ELR (cell line): ENCODE measurements at regions not wholly inside any gene's neighbourhood (a gene's known extent, or its start where the extent isn't known, plus 50 kb on each side); places are given as distances from the start of the nearest gene placed in this dataset.

ENCODE experiments used
- DNase-seq: peaks from one replicate; pipeline ENCODE4 v3.0.0-alpha.2; 2015; ENCODE audit warnings: low read depth

DNA sequence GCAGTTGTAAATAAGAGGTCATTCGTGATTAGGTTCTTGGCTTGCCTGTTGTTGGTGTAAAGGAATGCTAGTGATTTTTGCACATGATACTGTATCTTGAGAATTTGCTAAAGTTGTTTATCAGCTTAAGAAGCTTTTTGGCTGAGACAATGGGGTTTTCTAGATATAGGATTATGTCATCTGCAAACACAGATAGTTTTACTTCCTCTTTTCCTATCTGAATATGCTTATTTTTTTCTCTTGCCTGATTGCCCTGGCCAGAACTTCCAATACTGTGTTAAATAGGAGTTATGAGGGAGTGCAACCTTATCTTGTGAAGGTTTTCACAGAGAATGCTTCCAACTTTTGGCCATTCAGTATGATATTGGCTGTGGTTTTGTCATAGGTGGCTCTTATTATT lies 576.1 kb upstream of the RGS18 start:
- DNase-seq, result no peak

DNA sequence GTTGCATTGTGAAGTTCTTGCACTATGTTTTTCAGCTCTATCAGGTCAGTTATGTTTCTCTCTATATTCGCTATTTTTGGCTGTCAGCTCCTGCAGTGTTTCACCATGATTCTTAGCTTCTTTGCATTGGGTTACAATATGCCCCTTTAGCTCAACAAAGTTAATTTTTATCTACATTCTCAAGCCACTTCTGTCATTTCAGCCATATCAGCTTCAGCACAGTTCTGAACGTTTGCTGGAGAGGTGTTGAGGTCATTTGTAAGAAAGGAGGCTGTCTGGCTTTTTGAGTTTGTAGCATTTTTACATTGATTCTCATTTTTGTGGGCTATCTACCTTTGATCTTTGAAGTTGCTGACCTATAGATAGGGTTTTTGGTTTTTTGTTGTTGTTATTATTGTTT lies 573.2 kb upstream of the RGS18 start:
- no peak for DNase-seq

DNA sequence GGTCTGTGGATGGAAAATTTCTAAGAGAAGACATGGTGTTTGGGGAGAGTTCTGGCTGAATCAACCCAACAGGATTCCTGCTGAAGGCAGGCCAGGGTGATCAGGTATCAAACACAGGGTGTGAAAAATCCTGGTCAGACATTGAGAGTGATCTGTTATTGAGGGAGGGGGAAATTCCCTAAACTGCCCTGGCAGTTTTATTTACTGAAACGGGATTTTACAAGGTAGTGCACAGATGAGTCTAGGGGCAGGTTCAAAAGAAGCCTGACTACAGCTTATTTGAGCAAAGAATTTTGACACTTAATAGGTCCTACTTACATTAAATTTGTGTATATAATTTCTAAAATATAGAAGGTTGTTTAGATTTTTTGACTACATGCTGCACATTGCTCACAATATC lies 569.4 kb upstream of the RGS18 start:
- no peak for DNase-seq

DNA sequence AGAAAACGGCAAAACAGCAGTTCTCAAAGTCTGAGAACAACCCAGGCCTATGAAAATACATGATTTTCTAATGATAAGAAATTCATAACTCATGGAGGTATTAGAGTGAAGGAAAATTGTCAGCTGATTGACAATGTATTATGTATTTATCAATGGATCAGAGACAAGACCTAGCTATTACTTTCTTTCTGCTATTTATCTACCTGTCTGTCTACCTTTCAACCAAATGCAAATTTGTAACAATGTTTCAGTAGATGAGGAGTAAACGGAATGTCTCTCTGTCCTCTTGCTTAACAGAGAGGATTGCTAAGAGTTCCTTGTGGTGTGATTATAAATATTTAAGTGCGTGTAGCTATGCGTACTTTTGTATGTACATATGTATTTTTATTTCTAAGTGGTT lies 568.7 kb upstream of the RGS18 start:
- no peak for DNase-seq

DNA sequence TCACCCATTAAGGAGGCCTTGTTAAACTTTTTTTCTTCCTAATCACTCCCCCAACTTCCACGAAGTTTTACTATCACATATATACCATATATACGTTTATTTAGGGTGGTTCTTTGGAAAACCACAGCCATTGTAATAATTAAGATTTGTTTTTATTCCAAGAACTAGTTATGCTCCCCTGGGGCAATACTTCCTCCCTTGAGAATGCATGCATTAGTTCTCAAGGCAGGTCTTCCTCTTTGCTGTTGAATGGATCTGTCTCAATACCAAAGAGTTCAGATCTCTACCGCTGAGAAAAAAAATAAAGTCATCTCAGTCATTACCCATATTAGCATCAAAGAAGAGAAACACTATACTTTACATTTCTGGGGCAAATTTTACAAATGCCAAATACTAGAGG lies 567.7 kb upstream of the RGS18 start:
- no peak for DNase-seq

DNA sequence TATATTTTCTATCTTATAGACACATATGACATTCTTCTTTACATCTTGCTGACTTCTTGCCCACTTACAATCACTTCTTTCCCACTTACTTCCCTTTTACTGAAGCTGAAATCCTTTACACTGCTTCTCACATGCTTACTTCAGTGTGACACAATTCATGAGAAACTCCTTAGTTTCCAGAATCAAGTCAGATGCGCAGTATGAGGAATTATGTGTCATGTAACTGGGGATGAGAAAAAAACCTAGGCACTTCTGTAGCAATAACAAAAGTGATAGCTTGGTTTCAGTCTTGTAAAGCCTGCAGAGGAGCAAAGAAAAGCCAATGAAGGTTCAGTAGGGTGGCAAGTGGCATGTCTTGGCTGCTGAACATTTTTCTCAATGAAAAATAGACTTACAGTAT lies 566.2 kb upstream of the RGS18 start:
- peak; percentile 27 for DNase-seq

DNA sequence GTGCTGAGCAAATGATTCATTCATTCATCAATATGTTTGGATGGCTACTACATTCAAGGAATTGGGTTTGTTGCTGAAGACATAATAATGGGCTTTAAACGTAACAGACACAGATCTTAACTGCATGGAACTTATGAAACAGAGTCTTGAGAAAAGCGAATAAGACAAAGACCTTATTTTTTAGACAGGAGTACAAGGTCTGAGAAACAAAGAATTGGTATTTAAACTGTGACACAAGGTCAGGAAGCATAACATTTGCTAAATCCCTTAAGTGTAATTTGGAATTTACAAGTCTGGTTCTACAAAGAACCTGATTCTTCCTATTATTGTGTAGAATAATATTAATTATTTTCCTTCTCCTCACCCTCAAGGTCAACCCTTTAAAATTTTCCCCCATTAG lies 565.4 kb upstream of the RGS18 start:
- no peak for DNase-seq

DNA sequence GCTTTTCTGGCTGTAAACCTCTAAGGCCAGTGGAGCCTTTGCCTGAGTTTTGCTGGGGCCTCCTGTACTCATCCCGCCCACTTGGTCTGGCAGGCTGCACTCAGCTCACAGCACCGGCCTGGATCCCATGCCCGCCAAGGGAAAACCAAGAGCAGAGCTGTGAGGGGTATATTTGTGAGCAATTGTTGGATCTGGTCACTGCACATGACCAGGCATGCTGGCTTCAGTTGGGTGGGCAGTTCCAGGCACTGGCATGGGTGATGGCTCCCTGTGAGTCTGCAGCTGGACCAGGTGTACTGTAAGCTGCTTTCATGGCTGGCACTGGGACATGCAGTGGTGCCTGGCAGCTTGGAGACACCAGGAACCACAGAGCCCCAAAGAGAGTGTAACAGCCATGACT lies 563.1 kb upstream of the RGS18 start:
- DNase-seq, result no peak

DNA sequence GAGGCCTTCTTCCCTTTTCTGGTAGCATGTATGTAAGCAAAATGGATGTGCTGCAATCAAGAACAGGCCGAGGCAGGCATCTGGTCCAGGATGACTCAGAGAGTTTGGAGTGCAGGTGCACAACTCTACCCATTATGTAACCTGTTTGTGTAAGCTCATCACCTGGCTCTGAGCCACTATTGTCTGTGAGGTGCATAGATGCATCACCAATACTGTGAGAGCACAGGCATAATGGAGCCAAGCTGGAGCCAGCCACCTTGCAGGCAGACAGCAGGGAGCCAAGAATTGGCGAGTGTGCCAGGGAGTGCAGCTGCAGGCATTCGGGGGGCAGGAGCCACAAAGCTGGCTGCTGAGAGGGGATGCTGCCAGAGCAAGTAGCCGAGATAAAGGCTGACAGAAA lies 549.9 kb upstream of the RGS18 start:
- DNase-seq, result peak; percentile 4

DNA sequence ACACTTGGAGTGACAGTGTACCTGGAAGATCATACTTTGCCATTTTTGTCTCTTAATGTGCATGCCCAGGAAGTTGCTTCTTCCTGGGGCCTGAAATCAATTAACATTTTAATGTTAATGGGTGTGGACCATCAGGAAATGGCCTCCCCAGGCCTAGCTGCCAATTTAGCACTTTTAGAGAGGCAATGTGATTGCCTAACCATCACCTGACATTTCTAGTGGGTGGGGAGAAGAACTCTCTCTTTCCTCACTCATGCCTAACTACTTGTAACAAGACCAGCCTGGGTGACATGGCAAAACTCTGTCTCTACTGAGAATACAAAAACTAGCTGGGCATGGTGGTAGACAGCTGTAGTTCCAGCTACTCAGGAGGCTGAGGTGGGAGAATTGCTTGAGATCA lies 549.0 kb upstream of the RGS18 start:
- no peak for DNase-seq

DNA sequence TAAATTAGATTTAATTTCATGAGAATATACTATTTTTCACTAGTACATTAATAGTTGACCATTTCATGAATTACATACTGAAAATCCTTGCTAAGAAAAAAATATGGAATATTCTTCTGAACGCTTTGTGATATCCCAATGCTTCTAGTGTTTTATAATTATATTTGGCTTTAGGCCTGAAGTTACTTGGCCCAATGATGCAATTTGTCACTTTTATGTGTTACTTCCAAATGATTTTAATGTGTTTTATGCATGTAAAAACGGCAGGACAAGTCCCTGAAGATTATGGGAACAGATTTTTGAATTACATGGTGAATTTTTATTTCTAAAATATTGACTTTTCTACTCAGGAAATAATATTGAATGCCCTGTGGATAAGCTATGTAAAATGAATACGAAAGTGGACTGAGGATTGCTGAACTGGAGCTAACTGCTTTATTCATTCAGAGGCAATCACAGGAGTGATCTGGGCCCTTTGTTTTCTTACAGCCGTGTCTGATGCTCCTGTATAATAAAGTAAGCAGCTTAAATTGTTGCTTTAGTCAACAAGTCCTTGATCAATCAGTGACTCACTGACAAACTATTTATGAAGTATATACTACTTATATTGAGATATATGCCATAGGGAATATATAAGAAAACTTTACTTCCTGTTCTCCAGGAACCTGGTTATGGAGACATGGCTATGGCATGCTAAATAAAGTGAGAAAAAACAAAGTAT lies 543.0 kb upstream of the RGS18 start:
- peak; percentile 26 for DNase-seq

DNA sequence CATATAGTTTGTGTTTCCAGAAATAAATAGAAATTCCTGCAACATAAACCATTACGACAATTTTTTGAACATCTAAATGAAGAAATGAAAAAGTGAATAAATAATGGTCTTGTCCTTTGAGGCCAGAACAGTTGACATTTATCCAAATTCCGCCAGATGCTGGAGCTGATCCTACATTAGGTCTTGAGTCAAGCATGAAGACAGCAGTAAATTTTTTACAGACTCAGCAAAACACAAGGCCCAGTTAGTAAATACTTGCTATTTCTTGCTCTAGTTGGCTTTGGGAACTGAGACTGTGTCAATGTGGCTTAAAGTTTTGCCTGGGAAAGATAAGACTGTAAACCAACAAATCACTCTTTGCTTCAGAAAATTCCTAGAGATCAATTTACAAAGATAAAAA lies 540.1 kb upstream of the RGS18 start:
- no peak for DNase-seq

DNA sequence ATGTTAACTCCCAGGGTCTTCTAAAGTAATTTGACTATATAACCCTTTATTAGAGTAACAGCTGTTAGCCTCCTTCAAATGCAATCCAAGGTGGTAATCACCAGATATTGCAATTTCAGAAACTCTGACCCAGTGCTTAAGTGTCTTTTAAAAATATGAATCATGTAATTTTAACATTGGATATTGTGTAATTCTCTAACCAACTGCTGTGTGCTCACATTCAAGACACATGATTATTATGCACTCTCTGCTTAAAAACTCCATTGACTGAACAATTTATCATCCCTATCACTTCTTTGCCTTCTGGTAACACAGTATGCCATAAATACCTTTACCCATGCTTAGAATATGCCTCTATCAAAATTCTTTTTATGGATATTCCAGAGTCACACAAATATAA lies 537.4 kb upstream of the RGS18 start:
- DNase-seq, result no peak

DNA sequence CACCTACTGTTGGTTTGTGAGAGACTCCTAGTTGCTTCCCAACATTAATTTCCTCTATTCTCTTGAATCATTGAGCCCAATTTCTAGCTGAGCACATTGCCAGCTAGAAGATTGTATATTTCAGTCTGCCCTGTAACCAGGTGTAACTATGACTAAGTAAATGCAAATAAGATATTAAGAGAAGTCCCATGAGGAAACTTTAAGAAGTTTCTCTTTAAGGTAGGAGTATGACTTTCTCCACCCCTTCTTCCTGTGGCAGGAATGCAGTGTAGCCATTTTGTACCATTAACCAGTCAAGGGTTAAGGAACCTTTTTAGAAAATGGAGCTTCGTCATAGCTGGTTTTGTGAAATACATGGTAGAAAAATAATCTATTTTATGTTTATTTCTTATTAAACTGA lies 534.2 kb upstream of the RGS18 start:
- DNase-seq, result no peak

DNA sequence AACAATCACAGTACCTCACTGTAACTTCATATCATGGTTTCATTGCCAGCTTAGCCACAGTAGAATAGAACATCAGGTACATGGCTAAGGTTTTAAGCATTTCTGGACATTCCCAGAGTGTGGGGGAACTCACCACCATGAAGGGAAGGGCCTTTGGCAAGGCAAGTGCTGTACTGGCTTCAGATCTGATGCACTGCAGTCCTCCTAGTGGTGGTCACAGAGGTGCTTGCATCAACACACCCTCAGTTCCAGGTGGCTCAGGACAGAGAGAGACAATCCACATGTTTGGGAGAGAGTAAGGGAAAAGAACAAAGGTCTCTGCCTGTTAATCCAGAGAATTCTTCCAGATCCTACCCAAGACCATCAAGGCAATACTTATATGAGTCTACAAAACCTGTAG lies 528.4 kb upstream of the RGS18 start:
- DNase-seq, result no peak

DNA sequence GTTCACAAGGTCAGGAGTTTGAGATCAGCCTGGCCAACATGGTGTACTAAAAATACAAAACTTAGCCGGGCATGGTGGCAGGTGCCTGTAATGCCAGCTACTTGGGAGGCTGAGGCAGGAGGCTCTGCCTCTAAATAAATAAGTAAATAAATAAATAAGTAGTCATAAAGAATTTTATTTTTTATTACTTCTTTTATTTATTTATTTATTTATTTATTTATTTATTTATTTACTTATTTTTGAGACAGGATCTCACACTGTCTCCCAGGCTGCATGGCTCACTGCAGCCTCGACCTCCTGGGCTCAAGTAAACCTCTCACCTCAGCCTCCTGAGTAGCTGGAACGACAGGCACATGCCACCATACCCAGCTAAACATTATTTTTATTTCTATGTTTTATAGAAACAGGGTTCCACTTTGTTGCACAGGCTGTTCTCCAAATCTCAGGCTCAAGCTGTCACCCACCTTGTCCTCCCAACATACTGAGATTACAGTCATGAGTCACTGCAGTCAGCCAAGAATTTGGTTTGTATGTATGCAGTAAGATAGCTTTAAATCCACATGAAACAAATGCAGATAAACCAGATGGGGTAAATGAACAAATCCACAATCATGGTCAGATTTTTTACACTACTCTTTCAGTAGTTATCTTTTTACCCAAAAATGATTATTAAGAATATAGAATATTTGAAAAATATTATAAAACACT lies 523.3 kb upstream of the RGS18 start:
- peak; percentile 13 for DNase-seq

DNA sequence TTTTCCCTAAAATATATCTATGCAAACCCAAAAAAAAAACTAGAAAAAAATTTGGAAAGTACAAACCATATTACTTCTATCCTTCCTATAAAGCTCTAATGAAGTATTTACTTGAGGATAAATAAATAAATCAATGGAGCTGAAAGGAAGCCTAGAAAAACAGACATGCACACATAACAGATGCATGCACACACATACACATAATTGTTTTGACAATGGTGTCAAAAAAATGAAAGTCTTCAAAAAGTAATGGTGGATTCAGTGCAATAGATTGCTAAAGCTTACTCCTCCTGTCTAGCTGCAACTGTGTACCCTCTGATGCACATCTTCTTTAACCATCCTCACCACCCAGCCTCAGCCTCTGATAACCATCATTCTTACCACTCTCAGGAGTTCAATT lies 521.9 kb upstream of the RGS18 start:
- DNase-seq, result no peak

DNA sequence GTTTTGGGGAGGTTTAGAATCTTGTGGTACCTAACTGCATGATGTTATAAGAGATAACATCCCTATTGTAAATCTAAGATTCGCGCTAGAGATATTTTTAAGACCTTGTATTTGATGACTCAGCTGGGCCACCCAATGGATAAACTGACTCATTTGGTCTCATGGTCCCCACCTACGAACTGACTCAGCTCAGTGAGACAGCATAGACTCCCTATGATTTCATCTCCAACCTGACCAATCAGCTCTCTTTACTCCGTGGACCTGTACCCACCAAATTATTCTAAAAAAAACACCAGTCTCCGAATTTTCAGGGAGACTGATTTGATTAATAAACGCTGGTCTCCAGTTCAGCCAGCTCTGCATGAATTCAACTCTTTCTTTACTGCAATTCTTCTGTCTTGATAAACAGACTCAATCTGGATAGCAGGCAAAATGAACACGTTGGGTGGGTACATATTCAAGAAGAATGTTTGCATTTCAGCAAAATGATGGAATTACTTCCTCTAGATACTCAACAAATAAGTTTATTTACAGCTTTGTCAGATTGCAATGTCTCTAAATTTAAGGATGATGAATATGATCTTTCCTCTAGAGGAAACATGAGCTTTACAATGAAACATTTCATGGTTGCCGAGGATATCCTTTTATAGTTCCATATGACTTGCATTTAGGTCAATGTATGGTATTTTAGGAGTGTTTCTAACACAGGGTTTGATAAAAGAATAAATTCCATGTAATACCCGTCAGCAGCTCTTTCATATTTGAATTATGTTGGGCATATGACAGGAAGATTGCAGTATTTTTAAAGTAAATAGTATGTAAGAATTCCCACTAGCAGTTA lies 516.6 kb upstream of the RGS18 start:
- peak; percentile 66 for DNase-seq

DNA sequence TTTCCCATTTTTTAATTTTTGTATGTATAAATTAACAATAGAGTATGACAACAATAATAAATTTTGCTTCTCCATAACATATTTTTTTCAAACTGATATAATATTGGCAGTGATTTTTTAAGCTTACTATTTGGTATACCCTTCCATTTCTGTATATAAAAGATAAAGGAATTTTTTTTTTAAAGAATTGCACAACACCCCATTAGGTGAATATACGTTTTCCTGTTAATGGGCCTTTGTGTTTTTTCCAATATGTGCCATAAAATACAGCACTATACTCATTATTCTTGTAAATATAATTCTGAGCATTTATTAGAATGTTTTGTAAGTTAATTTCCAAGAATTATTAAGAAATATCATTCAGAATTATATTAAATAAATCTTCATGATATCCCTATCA lies 515.2 kb upstream of the RGS18 start:
- no peak for DNase-seq

DNA sequence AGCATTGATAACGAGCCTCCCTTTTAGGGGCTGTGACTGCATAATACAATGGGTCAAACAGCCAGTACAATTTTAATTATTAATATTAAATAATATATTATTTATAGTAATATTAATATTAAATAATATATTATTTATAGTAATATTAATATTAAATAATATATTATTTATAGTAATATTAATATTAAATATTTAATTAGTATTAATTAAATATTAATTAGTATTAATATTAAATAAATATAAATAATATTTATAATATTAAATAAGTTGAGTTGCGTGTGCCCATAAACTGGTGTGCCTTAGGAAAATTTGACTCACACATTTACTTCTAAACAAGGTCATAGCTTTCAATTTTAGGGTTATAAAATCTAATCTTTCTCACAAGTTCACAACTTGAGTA lies 509.3 kb upstream of the RGS18 start:
- DNase-seq, result no peak

DNA sequence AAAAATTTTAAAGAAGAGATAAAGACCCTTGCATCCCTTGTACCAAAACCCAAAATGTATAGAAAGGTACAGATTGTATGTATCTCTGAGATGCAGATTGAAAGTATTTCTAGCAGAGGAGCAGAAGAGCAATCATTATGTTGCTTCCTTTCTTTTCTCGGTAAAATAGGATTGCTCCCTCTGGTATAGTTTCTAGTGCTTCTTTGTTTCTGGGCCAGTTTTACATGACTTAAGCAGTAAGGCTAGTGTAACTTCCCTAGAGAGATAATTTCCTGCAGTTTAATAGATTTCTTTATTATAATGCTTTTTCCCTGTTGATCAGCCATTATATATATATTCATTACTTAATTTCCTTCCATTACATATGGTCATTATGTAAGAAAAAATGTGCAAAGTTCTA lies 496.2 kb upstream of the RGS18 start:
- DNase-seq, result no peak

DNA sequence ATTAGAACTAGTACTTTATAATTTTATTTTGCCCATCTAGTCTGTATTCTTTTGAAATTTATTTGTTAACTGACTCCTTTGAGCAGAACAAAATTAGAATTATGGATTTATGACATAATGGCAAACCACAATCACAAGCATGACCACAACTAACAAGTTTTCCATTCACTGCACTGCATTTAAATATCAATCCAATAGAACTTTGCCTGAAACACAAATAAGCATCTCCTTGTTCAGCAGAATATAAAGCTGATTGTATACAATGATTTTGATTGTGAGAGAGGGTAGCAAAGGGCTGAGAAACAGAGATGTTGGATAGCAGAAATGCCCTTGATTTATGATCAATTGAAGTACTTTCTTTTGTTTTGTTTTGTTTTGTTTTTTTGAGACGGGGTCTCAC lies 495.5 kb upstream of the RGS18 start:
- DNase-seq, result no peak

DNA sequence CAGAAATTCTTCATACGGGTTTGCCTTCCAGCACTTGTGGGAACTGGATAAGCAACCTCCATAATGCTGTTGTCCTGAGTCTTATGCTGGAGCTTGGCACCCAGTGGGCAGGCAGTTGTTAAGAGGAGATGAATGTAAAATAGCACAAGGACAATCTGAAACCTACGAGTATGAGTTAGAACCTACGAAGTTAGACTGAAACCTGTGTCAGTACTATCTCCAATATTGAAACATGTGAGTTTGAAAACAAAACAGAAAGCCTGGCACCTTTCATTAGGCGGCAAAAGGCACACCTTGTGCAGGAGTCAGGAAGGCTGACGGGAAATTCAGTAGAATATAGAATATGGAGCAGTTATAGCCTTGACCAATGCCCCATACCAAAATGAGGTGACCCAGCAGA lies 489.7 kb upstream of the RGS18 start:
- no peak for DNase-seq
